PC-9 (cell line): ENCODE measurements at regions not wholly inside any gene's neighbourhood (a gene's known extent, or its start where the extent isn't known, plus 50 kb on each side); places are given as distances from the start of the nearest gene placed in this dataset.

Source experiments
- BruUV-seq: library from RNA; stranded (reverse); fragments of 400-500 nt; replicated peaks from 2 replicates; lab custom pipeline; 2021; lab: Mats Ljungman, UMichigan
- CTCF ChIA-PET: fragments of 300-600 bp; sonication (Branson Sonifier 250); formaldehyde crosslinking; loops from one replicate; lab custom pipeline; 2022; ENCODE audit warnings: antibody characterized with exemption; lab: Charles Lee
- POLR2A ChIA-PET: fragments of 300-600 bp; sonication (Branson Sonifier 250); formaldehyde crosslinking; loops from one replicate; lab custom pipeline; 2022; ENCODE audit warnings: antibody characterized with exemption; ENCODE audit not compliant: unreplicated experiment; lab: Charles Lee
- DNase-seq, 2 experiments: peaks; one replicate each; pipeline versions ENCODE4 v3.0.0 to v3.0.0-alpha.2; 2015 to 2022; ENCODE audit warnings: mixed read lengths in 1 of 2
- H2AFZ ChIP-seq: fragments of 200-600 bp; sonication (generic); 2 replicates; pipeline ENCODE4 v1.8.1; 2017; ENCODE audit warnings: antibody characterized with exemption
- H3F3A ChIP-seq: fragments of 200-600 bp; sonication (generic); 2 replicates; pipeline ENCODE4 v1.8.1; 2017; ENCODE audit warnings: antibody characterized with exemption, mild to moderate bottlenecking, low read depth; ENCODE audit not compliant: insufficient read depth
- H3K27ac ChIP-seq: fragments of 200-600 bp; sonication (generic); 2 replicates; pipeline ENCODE4 v1.6.1; 2016; ENCODE audit warnings: mixed run types
- H3K27me3 ChIP-seq: fragments of 200-600 bp; sonication (generic); 2 replicates; pipeline ENCODE4 v1.6.1; 2016; ENCODE audit warnings: low read depth, mixed run types; ENCODE audit not compliant: insufficient read depth
- H3K36me3 ChIP-seq: fragments of 200-600 bp; sonication (generic); 2 replicates; pipeline ENCODE4 v1.6.1; 2016; ENCODE audit warnings: low read depth, mixed run types
- H3K4me1 ChIP-seq: fragments of 200-600 bp; sonication (generic); replicated peaks from 2 replicates; pipeline ENCODE4 v1.6.1; 2016; ENCODE audit warnings: mixed run types; ENCODE audit not compliant: insufficient read depth
- H3K4me2 ChIP-seq: fragments of 200-600 bp; sonication (generic); 2 replicates; pipeline ENCODE4 v1.6.1; 2017; ENCODE audit warnings: mixed run types
- H3K4me3 ChIP-seq: fragments of 200-600 bp; sonication (generic); 2 replicates; pipeline ENCODE4 v1.6.1; 2016; ENCODE audit warnings: mixed run types
- H3K79me2 ChIP-seq: fragments of 200-600 bp; sonication (generic); 2 replicates; pipeline ENCODE4 v1.6.1; 2017; ENCODE audit warnings: low read depth, mixed run types
- H3K9me2 ChIP-seq: fragments of 200-600 bp; sonication (generic); 2 replicates; pipeline ENCODE4 v1.8.1; 2017; ENCODE audit warnings: mild to moderate bottlenecking; ENCODE audit not compliant: insufficient read depth
- H3K9me3 ChIP-seq: fragments of 200-600 bp; sonication (generic); 2 replicates; pipeline ENCODE4 v1.8.1; 2016; ENCODE audit warnings: low read depth; ENCODE audit not compliant: insufficient read depth
- H4K20me1 ChIP-seq: fragments of 200-600 bp; sonication (generic); 2 replicates; pipeline ENCODE4 v1.8.1; 2017; ENCODE audit not compliant: insufficient read depth
- EZH2 ChIP-seq: fragments of 200-600 bp; sonication (generic); IDR thresholded peaks from 2 replicates; pipeline ENCODE4 v1.8.0; 2017; ENCODE audit warnings: antibody characterized with exemption, low read depth
- intact Hi-C: fragments of 100-400 bp; cut with micrococcal nuclease; formaldehyde crosslinking; loops from one replicate; pipeline ENCODE4 v1.10.0; 2022; ENCODE audit not compliant: unreplicated experiment
- TF ChIP-seq, protein P1 (sequence below): fragments of 200-600 bp; sonication (generic); conservative IDR thresholded peaks from 2 replicates; pipeline ENCODE4 v1.6.1; 2017; ENCODE audit warnings: mixed run types, antibody characterized with exemption, mild to moderate bottlenecking, moderate library complexity

DNA sequence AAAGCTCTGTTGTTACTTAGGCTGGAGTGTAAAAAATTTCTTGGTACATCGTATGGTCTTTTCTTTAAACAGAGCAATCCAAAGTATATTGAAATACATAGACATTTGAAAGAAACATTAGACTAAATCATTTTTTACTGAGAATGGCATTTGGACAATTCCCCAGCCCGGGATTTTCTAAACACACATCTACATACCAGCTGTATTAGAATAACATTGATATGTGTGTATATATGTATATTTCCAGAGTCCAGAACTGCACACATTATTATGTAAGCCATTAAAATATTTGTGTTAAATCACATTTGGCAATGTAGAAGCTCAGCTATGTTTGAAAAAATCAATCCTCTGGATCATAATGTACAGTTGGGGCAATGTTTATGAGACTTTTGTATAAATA, 1853.6 kb upstream of the LRRTM1 start:
- no peak overlapping the region for H3K27ac ChIP-seq
- no peaks in the 10 kb centered on the region for H3K36me3 ChIP-seq
- intact Hi-C loops: no loop called here
- no peak for TF ChIP-seq EZH2
- TF ChIP-seq, protein P1, sequence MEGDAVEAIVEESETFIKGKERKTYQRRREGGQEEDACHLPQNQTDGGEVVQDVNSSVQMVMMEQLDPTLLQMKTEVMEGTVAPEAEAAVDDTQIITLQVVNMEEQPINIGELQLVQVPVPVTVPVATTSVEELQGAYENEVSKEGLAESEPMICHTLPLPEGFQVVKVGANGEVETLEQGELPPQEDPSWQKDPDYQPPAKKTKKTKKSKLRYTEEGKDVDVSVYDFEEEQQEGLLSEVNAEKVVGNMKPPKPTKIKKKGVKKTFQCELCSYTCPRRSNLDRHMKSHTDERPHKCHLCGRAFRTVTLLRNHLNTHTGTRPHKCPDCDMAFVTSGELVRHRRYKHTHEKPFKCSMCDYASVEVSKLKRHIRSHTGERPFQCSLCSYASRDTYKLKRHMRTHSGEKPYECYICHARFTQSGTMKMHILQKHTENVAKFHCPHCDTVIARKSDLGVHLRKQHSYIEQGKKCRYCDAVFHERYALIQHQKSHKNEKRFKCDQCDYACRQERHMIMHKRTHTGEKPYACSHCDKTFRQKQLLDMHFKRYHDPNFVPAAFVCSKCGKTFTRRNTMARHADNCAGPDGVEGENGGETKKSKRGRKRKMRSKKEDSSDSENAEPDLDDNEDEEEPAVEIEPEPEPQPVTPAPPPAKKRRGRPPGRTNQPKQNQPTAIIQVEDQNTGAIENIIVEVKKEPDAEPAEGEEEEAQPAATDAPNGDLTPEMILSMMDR: no peak
- no peaks in the 10 kb centered on the region for H3K27me3 ChIP-seq
- no peaks in the 10 kb centered on the region for H3F3A ChIP-seq
- H3K9me2 ChIP-seq: no peaks in the 10 kb centered on the region
- no peak overlapping the region for H2AFZ ChIP-seq
- no peaks in the 10 kb centered on the region for H3K9me3 ChIP-seq
- H3K4me1 ChIP-seq: no peaks in the 10 kb centered on the region
- POLR2A ChIA-PET: no interaction called here
- no peaks in the 10 kb centered on the region for H4K20me1 ChIP-seq
- H3K4me3 ChIP-seq: no peak overlapping the region
- no peak for DNase-seq
- no TSS peak for BruUV-seq
- H3K4me2 ChIP-seq: no peak overlapping the region
- CTCF ChIA-PET: no interaction called here
- H3K79me2 ChIP-seq: no peaks in the 10 kb centered on the region

DNA sequence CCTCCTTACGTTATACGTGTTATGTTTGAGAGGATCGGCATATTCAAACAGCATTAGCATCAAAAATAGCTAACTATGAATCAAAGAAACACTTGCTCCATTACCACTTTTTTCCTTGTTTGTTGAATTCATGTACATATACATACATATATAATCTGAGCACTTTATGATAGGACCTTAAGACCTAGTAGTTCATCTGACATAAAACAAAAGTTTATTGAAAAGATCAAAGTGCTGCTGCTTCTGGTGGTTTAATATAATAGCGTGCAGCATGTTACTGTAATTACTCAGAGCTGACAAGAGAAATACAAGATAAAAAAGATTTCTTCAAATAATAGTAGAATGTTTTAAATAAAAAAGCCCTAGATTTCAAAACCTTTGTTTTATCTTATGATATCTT, 1850.9 kb upstream of the LRRTM1 start:
- Histone ChIP-seq H2AFZ (no peak overlapping the region), H4K20me1 (no peaks in the 10 kb centered on the region), H3K4me1 (no peaks in the 10 kb centered on the region), H3K36me3 (no peaks in the 10 kb centered on the region), H3K79me2 (no peaks in the 10 kb centered on the region), H3K4me3 (no peak overlapping the region), H3K9me2 (no peaks in the 10 kb centered on the region), H3K27ac (no peak overlapping the region), H3F3A (no peaks in the 10 kb centered on the region), H3K27me3 (no peaks in the 10 kb centered on the region), H3K9me3 (no peaks in the 10 kb centered on the region), H3K4me2 (no peak overlapping the region)
- ChIA-PET CTCF (no interaction called here), POLR2A (no interaction called here)
- no peak for DNase-seq
- no TSS peak for BruUV-seq
- intact Hi-C loops: no loop called here
- TF ChIP-seq, protein P1: no peak
- no peak for TF ChIP-seq EZH2

DNA sequence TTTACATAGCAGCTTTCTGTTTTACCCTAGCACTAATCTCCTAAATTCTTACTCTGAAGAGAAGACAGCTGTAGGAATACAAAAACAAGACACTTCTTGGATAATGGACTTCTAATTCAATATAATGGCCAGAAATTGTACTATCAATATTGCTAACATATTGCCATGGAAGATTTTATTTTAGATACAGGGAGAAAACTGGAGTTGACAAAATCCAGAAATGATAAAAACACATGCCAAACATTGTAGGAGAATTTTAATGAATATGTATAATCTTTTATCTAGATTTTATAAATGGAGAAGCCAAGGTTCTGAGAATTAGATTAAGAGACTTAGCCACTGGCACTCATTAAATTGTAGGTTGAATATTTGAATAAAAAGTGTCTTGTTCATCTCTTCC, 1838.8 kb upstream of the LRRTM1 start:
- POLR2A ChIA-PET: no interaction called here
- no peak overlapping the region for H3K27ac ChIP-seq
- H3K9me2 ChIP-seq: no peaks in the 10 kb centered on the region
- H3K9me3 ChIP-seq: no peaks in the 10 kb centered on the region; the same call in 1 of the 2 replicates
- no peak overlapping the region for H3K4me3 ChIP-seq
- no peaks in the 10 kb centered on the region for H3F3A ChIP-seq
- H3K27me3 ChIP-seq: no peaks in the 10 kb centered on the region
- intact Hi-C loops: no loop called here
- H2AFZ ChIP-seq: no peak overlapping the region
- CTCF ChIA-PET: no interaction called here
- H3K79me2 ChIP-seq: no peaks in the 10 kb centered on the region
- DNase-seq: no peak
- H3K4me2 ChIP-seq: no peak overlapping the region
- peaks cover 7% of the 10 kb centered on the region; the same call in 1 of the 2 replicates for H3K4me1 ChIP-seq
- no TSS peak for BruUV-seq
- no peaks in the 10 kb centered on the region for H3K36me3 ChIP-seq
- TF ChIP-seq, protein P1: no peak
- no peak for TF ChIP-seq EZH2
- no peaks in the 10 kb centered on the region for H4K20me1 ChIP-seq
